ENCODE measurements at regions not wholly inside any gene's neighbourhood (a gene's known extent, or its start where the extent isn't known, plus 50 kb on each side); places are given as distances from the start of the nearest gene placed in this dataset.

DNA sequence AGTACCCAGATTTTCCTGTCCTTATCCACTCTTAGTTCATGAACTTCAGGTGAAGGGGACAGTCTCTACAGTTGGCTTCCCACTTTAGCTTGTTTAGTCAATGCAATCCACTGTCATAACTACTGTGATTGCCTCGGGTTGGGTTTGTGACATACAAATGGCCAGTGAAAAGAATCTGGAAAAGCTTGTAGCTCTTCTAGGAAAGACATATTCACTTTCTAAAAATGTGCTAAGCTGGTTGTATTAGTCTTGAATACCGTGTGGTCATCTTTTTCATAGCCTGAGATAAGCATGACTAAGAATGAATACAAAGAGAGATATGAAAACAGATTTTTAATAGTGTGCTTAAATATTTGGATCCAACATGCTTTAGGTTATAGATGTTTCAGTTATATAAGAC, 1443.5 kb upstream of the IGFBP7 start:
- no peak for DNase-seq

DNA sequence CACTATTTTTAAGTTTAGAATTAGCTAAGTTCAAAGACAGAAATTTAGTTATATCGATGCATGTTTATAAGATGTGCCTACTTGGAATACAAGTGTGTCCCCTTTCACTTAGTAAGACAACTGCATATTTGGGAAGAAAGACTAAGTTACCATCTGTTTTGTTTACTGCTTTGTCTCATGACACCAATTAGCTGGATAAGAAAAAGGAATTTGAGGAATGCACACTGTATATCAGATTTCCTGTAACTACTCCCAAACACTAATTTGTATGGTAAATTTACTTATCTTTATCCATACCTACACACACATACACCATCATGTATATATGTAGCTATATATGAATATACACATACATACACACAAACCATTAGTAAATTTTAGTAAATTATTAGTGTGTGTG, 1442.8 kb upstream of the IGFBP7 start:
- DNase-seq, result no peak

DNA sequence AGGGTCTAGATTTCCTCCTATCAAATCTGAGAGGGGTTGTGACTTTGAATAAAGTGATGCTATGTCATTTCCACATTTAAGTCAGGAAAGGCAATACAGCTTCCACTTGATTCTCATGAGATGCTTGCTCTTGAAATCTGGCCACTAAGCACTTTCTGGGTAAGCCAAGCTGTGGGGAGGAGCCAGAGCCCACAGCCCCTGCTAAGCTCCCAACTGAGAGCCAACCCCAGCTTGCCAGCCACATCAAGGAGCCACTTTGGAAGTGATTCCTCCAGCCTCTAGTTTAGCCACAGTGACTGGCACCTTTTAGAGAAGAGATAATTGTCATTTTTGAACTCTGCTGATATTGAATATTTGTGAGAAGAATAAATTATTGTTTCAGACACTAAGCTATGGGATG, 1441.5 kb upstream of the IGFBP7 start:
- DNase-seq, result no peak

DNA sequence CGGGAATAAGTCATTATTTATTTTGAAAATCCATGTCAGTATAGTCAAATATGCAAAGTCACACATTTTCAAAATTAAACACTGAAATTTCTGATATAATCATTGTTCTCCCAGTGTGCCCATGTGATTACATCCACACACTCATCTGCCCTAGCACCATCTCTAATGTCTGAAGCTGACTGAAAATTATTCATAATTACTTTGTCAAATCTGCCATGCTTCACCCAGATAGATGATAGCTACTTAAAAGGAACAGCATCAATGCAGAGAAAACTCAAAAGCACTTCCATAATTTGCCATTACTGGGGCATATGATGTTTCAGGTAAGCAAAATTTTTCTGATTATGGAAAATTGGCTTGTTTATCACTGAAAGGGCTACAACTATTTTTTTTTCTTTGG, 1433.3 kb upstream of the IGFBP7 start:
- no peak for DNase-seq

DNA sequence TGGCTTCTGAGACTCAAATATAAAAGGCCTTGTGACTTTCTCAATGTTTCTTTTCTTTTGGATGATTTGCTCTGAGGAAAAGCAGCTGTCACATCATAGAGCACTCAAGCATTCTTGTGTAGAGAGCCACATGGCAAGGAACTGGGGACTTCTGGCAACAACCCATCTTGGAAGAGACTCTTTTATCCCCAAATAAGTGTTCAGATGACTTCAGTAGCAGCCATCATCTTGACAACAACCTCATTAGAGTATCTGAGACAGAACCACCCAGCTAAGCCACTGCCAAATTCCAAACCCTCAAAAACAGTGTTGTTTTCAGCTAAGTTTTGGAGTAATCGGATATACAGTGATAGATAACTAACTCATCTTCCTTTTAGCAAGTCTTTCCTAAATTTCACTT, 1431.7 kb upstream of the IGFBP7 start:
- DNase-seq, result peak; percentile 20 to 23

DNA sequence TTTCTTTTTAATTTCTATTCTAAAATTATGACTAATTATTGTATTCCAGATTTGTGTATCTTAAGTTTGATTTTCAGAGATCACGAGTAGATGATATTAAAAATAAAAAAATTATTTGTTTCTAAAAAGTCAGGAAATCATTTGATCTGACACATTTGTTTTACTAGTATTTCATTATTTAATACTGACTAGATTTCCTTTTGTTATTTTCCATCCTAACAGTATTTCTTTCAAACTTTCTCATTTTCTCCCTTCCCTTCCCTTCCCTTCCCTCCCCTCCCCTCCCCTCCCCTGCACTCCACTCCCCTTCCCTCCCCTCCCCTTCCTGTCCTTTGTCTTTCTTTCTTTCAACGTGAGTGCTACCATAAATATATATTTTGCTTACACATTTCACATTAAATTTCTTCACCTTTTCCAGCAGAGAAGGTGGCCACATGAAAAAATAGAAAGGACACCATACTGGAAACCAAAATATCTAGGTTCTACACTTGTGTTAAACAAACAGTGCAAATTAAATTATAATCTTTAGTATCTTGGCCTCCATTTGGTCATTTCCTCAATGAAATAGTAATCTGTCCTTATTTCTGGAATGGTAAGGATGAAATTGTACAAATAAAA, 1412.7 kb upstream of the IGFBP7 start:
- DNase-seq, result no peak

DNA sequence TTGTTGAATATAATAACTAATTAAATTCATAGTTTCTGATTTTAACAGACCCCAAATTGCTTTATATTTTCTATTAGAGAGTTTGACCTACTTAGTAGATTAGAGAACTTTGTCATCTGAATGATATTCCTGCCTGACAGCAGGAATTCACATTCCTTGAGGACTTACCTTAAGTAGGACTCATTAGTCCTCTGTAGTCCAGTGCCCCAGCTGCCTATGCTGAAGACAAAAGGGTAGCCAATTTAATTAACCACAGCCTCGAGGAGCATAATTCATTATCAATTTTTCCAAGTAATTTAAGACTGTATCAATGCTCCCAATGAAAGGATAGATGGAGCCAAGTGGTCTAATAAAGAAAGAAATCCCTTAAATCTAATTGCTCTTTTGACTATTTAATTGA, 1405.0 kb upstream of the IGFBP7 start:
- no peak for DNase-seq

DNA sequence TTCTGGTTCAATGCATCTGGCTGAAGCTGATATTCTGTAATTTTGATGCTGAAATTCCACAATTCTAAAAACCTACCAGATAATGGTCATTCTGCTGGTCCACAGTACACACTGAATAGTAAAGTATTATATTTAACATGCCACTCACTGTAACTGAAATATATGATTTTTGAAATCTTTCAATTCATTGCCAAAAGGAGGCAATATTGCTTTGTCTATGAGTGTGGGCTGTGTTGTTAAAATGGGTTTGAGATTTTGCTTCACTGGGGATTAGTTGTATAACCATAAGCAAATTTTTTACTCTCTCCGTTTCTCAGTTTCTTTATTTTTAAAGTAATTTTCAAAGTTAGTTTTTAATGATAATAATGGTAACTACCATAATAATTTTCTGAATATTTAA, 1404.1 kb upstream of the IGFBP7 start:
- no peak for DNase-seq

DNA sequence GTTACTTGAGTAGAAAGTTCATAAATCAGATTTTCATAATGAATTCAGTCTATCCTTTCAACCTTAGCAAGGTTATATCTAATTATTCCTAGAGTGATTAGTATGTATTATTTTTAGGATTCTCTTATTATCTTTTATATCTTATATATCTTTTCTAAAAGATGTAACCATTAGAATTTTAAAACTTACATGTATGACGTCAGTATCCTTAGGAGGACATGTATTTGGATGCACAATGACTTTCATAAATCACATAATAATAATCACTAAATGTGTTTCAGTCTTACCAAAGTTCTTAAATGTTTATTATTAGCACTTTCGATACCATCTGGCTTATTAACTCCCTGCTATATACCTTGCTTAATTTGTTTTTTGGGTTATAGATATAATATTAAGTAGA, 1400.5 kb upstream of the IGFBP7 start:
- no peak for DNase-seq

DNA sequence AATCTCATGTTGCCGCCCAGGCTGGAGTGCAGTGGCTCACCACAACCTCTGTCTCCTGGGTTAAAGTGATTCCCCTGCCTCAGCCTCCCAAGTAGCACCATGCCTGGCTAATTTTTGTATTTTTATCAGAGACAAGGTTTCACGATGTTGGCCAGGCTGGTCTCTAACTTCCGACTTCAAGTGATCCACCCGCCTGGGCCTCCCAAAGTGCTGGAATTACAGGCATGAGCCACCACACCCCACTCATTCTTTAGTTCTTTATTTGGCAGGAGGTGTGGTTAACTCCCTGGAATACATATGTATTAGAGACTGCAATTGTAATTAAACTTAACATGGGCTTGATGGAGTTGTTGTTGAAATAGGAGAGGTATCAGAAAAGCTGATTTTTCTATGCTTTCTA, 1396.9 kb upstream of the IGFBP7 start:
- no peak for DNase-seq

DNA sequence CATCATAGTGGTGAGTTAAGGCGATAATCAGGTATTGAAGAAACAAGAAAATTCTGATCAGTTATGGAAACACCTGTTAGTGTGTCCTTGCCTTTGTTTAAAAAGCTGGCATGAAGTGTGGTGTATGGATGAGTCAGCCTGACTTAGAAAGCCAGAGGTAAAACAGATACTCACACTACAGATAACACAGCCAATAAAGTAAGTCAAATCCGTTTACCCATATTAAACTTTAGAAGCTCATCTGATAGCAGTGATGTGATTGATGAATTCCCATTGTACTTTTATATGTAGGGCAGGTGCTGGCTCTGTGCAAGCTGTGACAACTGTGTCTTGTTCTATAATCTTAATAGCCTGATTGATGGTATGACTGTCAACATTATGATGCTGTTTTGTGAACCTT, 1392.7 kb upstream of the IGFBP7 start:
- no peak for DNase-seq

DNA sequence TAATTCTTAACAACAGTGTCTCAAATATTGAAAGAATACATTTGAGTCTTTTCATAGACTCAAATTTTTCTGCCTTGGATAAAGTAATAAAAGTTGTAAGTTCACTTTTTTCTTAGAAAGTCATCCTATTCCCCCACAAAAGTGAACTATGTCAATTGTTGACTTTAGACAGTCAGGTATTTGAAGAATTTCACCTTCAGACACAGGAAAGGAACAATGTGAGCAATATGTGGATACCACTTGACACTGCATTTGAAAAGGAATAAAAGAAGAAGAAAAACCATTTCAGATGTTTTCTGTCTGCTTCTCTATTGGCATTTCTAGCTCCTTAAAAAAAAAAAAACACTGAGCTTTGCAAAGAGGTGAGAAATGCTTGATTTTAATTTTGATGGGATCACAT, 1389.0 kb upstream of the IGFBP7 start:
- no peak for DNase-seq

DNA sequence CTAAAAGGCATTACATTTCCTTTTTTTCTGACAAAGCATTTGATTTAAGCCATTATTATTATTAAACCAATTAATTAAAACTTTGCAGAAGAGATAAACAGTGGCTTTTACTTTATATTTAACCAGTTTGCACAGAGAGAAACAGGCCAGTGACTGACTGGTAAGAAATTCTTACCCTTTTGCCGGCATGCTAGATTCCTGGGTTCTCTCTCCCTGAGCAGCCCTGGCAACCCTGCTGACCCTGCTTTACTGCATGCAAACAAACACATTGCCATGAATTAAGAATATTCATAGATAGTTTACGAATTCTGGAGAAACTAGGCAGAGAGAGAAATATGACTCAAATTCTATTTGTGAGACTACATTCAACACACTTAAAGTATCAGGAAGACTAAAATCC, 1381.4 kb upstream of the IGFBP7 start:
- DNase-seq, result no peak

DNA sequence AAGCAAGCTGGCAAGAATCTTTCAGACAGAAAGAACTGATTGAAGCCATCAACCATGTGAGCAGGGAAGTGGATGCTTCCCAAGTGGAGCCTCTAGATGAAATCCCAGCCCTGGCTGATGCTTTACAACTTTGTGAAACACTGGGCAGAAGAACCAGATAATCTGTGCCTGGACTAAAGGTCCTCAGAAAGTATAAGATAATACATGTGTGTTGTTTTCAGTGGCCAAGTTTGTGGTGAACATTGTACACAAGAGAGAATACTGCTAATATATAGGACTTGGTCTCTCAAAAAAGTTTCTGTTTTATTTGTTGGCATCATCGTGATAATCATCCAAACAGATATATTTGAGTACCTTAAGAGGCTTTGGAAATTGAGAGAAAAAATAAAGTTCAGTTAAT, 1367.8 kb upstream of the IGFBP7 start:
- DNase-seq, result no peak

DNA sequence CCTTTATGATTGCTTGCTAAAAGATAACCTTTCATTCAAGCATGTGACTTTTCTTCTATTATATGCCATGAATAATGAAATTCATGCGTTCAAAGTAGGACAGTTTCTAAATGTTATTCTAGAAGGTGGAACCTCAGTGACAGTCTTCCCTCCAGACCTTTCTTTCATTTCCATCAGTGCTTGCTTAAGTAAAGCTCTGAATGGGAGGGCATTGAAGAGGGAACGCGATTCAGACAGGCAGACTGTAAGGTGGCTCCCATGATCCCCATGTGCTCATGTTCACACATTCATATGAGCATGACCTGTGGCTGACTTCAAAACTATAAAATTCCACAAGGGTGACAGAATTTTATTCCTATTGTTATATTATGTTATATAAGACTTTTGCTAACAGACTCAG, 1367.3 kb upstream of the IGFBP7 start:
- no peak for DNase-seq

DNA sequence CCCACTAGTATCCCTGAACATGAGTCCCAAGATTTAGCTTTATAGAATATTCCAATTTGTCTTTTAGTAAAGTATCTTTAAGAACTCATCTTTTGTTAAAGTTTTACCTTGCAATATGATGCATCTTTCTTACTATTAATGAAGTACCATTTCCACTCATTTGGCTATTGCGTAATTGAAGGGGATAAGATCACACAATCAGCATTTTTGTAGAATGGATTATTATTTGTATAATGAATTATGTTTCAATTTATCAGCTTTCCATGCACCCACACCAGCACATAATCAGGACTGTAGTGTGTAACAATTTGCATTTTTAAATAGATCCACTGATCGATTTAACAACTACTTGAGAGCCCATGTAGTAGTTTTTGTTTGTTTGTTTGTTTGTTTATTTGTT, 1364.9 kb upstream of the IGFBP7 start:
- DNase-seq, result no peak

DNA sequence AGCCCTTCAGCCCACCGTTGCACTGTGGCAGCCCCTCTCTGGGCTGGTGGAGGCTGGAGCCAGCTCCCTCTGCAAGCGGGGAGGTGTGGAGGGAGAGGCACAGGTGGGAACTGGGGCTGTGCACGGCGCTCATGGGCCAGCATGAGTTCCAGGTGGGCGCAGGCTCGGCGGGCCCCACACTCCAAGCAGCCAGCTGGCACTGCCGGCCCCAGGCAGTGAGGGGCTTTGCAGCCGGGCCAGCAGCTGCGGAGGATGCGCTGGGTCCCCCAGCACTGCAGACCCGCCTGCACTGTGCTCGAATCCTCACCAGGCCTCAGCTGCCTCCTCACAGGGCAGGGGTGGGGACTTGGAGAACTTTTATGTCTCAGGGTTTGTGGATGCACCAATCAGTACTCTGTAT, 1354.8 kb upstream of the IGFBP7 start:
- DNase-seq, result no peak

DNA sequence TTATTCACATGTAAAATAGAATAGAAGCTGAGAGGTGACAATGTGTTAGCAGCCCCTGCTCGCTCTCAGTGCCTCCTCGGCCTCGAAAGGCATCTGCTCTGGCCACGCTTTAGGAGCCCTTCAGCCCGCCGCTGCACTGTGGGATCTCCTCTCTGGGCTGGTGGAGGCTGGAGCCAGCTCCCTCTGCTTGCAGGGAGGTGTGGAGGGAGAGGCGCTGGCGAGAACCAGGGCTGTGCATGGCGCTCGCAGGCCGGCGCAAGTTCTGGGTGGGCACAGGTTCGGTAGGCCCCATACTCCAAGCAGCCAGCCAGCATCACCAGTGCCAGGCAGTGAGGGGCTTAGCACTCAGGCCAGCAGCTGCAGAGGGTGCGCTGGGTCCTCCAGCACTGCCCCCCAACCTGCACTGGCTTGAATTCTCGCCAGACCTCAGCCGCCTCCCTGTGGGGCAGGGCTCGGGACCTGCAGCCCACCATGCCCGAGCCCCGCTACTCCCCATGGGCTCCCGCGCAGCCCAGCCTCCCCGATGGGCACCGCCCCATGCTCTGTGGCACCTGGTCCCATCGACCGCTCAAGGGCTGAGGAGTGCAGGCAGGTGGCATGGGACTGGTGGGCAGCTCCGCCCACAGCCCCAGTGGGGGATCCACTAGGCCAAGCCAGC, 1346.7 kb upstream of the IGFBP7 start:
- no peak for DNase-seq

DNA sequence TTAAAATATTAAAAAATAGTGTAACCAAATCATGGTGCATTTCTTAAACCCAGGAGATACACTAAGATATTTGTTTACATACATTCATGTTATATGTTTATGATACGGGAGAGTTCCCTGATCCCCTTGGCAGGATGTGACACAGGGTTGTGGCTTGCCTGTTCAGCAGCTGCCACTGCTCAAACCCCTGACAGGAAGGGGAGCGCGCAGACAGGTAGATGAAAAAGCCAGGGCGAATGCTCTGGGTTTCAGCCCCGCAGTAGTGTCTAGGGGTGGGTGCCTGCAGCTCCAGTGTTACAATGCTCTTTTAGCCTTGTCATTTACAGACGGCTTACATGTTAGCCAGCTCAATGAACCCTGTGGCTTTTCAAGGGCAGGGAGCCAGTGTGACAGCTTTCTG, 1343.8 kb upstream of the IGFBP7 start:
- peak in 1 of 2 donors; percentile 1 for DNase-seq

DNA sequence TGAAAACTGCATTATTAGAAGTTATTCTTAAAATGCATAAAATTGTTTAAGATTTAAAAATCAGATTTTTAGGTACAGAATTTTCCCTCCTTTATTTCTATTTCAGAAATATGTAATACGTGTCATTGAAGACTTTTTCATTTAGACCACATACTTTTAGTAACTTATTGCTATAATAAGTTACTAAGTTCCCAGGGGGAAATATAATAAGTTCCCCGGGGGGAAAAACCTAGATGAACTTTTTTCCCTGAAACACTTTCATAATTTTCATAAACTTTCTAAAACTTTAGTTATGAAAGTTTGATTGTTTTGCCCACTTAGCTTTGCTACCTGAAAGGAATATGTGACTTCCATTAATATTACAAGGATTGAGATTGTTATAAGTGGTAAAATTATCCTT, 1341.5 kb upstream of the IGFBP7 start:
- no peak for DNase-seq

DNA sequence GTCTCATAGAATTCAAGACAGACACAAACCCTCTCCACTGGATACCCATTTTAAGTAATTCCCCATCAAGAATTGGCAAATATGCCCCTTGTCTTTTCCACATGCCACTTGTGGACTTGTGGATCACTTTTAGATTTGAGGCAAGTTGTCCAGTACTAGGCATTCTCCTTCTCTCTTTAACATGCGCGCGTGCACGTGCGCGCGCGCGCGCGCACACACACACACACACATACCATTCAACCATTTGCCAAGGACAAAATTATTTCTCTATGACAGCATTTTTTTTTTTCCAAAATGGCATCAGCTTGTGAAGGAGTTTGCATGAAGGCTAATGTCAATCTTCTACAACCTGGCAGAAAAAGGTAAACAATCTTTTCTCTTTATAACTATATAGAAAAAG, 1325.7 kb upstream of the IGFBP7 start:
- no peak for DNase-seq

DNA sequence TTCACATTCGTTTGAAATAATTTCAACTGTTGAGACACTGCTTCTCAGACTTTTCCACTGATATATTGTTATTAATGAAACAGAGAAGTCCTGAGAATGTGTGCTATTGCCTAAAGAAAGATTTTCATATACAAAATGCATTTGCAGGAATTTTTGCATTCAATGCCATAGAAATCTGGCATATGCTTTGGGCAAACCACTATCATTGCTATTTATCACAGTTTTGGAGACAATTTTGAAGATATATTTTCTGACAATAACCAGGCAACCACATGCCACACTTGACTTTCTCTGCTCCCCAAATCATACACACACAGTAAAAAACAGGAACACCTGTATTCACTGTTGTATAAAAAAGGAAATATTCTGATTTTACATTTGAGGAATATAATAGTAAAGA, 1303.7 kb upstream of the IGFBP7 start:
- no peak for DNase-seq

DNA sequence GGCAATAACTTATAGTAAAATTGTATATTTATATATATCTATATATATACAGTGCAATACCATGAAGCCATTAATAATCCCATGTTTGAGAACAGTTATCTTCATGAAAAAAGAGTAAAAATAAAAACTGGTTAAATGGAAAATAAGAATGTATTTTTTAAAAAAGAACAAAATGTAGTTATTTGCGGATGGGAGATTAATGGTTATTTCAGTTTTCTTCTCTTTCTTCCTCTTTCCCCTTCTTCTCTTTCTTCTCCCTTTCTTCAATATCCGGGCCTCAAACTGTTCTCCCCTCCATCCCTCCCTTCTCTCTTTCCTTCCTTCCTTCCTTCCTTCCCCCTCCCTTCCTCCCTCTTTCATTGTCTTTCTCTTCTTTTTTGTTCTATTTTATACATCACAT, 1301.7 kb upstream of the IGFBP7 start:
- DNase-seq, result no peak

DNA sequence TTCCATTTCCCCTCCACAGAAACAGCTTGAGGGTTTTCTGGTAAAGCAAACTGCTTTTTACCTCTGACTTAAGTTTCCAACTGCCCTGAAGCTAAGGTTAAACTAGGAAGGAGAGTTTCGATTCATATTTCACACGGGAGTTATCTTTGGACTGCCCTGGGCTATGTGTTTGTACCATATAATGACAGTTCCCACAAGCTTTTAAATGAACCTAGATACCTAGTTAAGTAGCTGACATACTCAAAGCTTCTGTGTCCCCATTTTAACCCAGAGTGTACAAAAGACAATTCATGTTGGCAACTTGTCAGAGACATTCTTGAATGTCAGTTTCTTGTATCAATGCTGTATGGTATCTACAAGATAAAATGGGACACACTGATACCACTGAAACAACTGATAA, 1296.6 kb upstream of the IGFBP7 start:
- DNase-seq, result no peak

Measured in right lung (tissue), 2 donors.